Lower lobe of right lung (tissue), 2 donors: ENCODE measurements at regions not wholly inside any gene's neighbourhood (a gene's known extent, or its start where the extent isn't known, plus 50 kb on each side); places are given as distances from the start of the nearest gene placed in this dataset.

Source experiments
- ATAC-seq, 2 donors: fragments of 200-7000 bp; cut with Tn5 transposase; one replicate each; pipeline ENCODE4 v1.9.1; 2020 to 2022; ENCODE audit warnings: mild to moderate bottlenecking in 2 of 2, moderate library complexity in 2 of 2
- DNase-seq: peaks from one replicate; pipeline ENCODE4 v3.0.0-alpha.2; 2020
- H3K27ac ChIP-seq: fragments of 200-600 bp; one replicate; pipeline ENCODE4 v1.8.0; 2022
- H3K27me3 ChIP-seq: fragments of 200-600 bp; one replicate; pipeline ENCODE4 v1.8.0; 2022; ENCODE audit warnings: low read depth
- H3K36me3 ChIP-seq: fragments of 200-600 bp; one replicate; pipeline ENCODE4 v1.8.0; 2022; ENCODE audit warnings: mild to moderate bottlenecking
- H3K4me1 ChIP-seq: fragments of 200-600 bp; one replicate; pipeline ENCODE4 v1.8.0; 2022
- H3K4me3 ChIP-seq: fragments of 200-600 bp; one replicate; pipeline ENCODE4 v1.8.0; 2022; ENCODE audit warnings: mild to moderate bottlenecking
- H3K9me3 ChIP-seq: fragments of 200-600 bp; one replicate; pipeline ENCODE4 v1.8.0; 2022
- CTCF ChIP-seq: fragments of 200-600 bp; IDR thresholded peaks from one replicate; pipeline ENCODE4 v1.8.0; 2022; ENCODE audit warnings: antibody characterized with exemption, mild to moderate bottlenecking
- intact Hi-C: fragments of 100-400 bp; cut with DNase I; formaldehyde crosslinking; loops from one replicate; pipeline ENCODE4 v1.11.0; 2022
- donor health status: DM: no; HTN: yes; CAD: no; lungs with severe emphysema.

GRCh38 chr22:47236718-47237117 lies 474.3 kb downstream of the TBC1D22A start:
- intact Hi-C loops: no loop called here
- TF ChIP-seq CTCF: no peak
- H3K27ac ChIP-seq: no peak overlapping the region
- H3K4me1 ChIP-seq: no peaks in the 10 kb centered on the region
- DNase-seq (no peak), ATAC-seq (no peak)
- peaks cover 5% of the 10 kb centered on the region for H3K9me3 ChIP-seq
- H3K27me3 ChIP-seq: no peaks in the 10 kb centered on the region
- no peak overlapping the region for H3K4me3 ChIP-seq
- no peaks in the 10 kb centered on the region for H3K36me3 ChIP-seq

DNA sequence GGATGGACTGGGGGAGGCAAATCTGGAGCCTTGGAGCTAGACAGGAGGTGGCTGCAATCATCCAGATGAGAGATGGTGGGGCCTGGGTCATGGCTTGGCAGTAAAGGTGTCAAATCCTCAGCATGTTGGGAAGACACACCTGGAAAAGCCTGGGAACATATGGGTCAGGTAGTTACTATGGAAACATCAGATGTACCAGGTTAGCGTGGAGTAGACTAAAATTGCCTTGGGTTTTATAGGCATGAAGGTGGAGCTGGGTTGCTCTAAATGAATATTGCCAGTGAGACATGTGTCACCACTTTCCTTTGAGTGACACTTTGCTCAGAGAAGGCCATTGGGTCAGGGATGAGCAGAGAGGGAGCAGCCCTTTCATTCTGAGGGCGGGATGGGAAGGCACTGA lies 473.7 kb downstream of the TBC1D22A start:
- ATAC-seq (no peak), DNase-seq (no peak)
- intact Hi-C loops: no loop called here
- Histone ChIP-seq H3K36me3 (no peaks in the 10 kb centered on the region), H3K4me3 (no peak overlapping the region), H3K27ac (no peak overlapping the region), H3K9me3 (peaks cover 5% of the 10 kb centered on the region), H3K4me1 (no peaks in the 10 kb centered on the region), H3K27me3 (no peaks in the 10 kb centered on the region)
- no peak for TF ChIP-seq CTCF

DNA sequence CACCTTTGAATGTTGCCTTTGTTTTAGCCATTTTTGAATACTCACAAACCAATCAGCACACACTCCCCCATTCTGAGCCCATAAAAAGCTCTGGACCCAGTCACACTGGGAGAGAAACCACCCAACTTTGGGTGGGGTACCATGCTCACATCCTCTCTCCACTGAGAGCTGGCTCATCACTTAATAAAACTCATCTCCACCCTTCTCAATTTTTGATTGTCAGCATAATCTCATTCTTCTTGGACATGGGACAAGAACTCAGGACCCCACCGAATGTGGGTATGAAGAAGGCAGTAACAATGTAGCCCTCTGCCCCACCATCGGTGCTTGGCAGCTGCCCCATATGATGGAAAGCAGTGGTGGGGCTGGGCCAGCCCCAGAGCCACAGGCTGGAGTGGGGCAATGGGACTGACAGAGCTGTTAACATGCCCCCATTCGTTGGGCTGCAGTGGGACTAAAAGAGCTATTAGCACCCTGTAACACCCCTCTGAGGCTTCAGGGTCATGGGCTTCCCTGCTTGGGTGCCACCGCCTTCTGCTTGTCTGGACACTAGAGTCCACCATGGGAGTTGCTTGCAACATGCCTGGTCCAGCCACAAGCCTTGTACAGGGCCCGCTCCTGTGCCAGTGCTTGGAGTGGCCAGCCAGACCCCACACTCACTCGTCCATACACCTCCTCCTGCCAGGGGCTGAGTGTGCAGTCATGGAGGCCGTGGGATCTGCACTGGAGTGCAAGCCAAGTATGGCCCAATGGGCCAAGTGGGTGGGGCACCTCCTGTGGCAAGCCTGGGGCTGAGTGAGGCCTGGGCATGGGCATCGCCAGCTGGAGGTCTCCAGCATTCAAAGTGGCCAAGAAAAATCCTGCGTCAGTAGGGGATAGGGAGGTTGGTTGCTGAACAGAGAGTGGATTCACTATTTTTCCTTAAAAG lies 471.1 kb downstream of the TBC1D22A start:
- no peaks in the 10 kb centered on the region for H3K27me3 ChIP-seq

DNA sequence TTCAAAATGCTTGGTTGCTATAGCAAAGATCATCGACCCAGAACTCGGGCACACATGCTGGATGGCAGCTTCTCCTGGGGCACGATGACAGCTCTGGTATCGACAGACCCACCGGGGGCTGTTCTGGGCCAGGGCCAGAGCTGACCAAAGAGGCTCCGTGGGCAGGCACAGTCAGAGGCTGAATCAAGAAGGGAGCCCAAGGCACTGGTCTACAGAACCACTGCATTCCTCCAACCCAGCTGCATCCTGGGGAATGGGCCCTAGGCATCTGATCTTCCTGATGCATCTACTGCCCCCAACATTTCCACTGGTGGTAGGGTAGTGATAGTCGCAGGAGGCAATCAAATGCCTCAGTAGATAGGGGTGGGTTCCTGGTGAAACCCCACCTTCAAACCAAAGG lies 470.3 kb downstream of the TBC1D22A start:
- DNase-seq: no peak
- no peak for TF ChIP-seq CTCF
- intact Hi-C loops: no loop called here
- no peak overlapping the region for H3K27ac ChIP-seq
- H3K27me3 ChIP-seq: no peaks in the 10 kb centered on the region
- no peak overlapping the region for H3K4me3 ChIP-seq
- no peak for ATAC-seq
- no peaks in the 10 kb centered on the region for H3K36me3 ChIP-seq
- peaks cover 5% of the 10 kb centered on the region for H3K9me3 ChIP-seq
- H3K4me1 ChIP-seq: no peaks in the 10 kb centered on the region

More for the DNA sequence above, 471.1 kb downstream of the TBC1D22A start:
- DNase-seq (no peak), ATAC-seq (no peak)
- intact Hi-C loops: no loop called here
- Histone ChIP-seq H3K27ac (no peak overlapping the region), H3K4me3 (no peak overlapping the region), H3K36me3 (no peaks in the 10 kb centered on the region), H3K9me3 (peaks cover 5% of the 10 kb centered on the region), H3K4me1 (no peaks in the 10 kb centered on the region)
- TF ChIP-seq CTCF: no peak

DNA sequence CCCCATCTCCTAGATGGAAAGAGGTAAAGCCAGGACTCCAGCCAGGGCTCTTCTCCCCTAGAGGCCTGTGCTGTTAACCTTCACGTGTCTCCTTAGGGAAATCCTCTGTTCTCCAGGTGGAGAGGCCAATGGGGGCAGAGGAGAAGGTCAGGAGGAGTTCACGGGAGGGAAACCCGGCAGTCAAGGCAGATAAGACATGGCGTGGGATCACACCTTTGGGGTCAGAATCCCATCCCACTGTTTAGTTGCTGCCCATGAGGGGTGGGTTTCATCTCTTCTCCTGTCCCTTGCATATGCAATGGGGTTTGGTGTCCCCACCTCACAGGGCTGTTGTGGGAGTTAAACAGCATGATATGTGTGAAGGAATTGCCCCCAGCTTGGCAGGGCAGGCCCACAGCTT lies 469.7 kb downstream of the TBC1D22A start:
- DNase-seq: no peak
- Histone ChIP-seq H3K36me3 (no peaks in the 10 kb centered on the region), H3K9me3 (peaks cover 5% of the 10 kb centered on the region), H3K4me1 (no peaks in the 10 kb centered on the region), H3K27me3 (no peaks in the 10 kb centered on the region), H3K4me3 (no peak overlapping the region), H3K27ac (no peak overlapping the region)
- no peak for TF ChIP-seq CTCF
- ATAC-seq: no peak
- intact Hi-C loops: no loop called here
